SK-N-SH treated with all-trans-retinoic acid at 6 μM for 48 hours (cell line): ENCODE measurements at regions not wholly inside any gene's neighbourhood (a gene's known extent, or its start where the extent isn't known, plus 50 kb on each side); places are given as distances from the start of the nearest gene placed in this dataset.

Experiments used
- CREB5 ChIP-seq: fragments of 250-450 bp; sonication (Bioruptor Pico); IDR thresholded peaks from 2 replicates; pipeline ENCODE4 v1.5.1; 2020; ENCODE audit warnings: low read depth, mild to moderate bottlenecking, moderate library complexity
- CSDC2 ChIP-seq: fragments of 250-450 bp; sonication (Bioruptor Pico); IDR thresholded peaks from 2 replicates; pipeline ENCODE4 v1.5.0; 2020; ENCODE audit warnings: mild to moderate bottlenecking, moderate library complexity
- CSRNP3 ChIP-seq: fragments of 250-450 bp; sonication (Bioruptor Pico); IDR thresholded peaks from 2 replicates; pipeline ENCODE4 v1.5.1; 2021; ENCODE audit warnings: mild to moderate bottlenecking, moderate library complexity
- POU6F1 ChIP-seq: fragments of 250-450 bp; sonication (Bioruptor Pico); IDR thresholded peaks from 2 replicates; pipeline ENCODE4 v1.8.0; 2021; ENCODE audit warnings: low read depth, mild to moderate bottlenecking, moderate library complexity, borderline replicate concordance
- PPARA ChIP-seq: fragments of 250-450 bp; sonication (Bioruptor Pico); IDR thresholded peaks from 2 replicates; pipeline ENCODE4 v1.5.0; 2020; ENCODE audit warnings: mild to moderate bottlenecking, borderline replicate concordance
- TCF4 ChIP-seq: fragments of 250-450 bp; sonication (Bioruptor Pico); IDR thresholded peaks from 2 replicates; pipeline ENCODE4 v1.8.0; 2021; ENCODE audit warnings: mild to moderate bottlenecking, moderate library complexity, borderline replicate concordance
- ZC3H10 ChIP-seq: fragments of 250-450 bp; sonication (Bioruptor Pico); IDR thresholded peaks from 2 replicates; pipeline ENCODE4 v1.5.1; 2021; ENCODE audit warnings: mild to moderate bottlenecking, moderate library complexity
- ZFP3 ChIP-seq: fragments of 250-450 bp; sonication (Bioruptor Pico); IDR thresholded peaks from 2 replicates; pipeline ENCODE4 v1.5.0; 2020; ENCODE audit warnings: mild to moderate bottlenecking, moderate library complexity

GRCh38 chr4:182175788-182176519 lies 67.2 kb upstream of the TENM3 start:
- TF ChIP-seq PPARA (CRISPR knock-in tag) (no peak), CSRNP3 (CRISPR knock-in tag) (no peak), ZC3H10 (CRISPR knock-in tag) (no peak), CREB5 (no peak), CSDC2 (no peak), TCF4 (CRISPR knock-in tag) (no peak), ZFP3 (no peak), POU6F1 (CRISPR knock-in tag) (no peak)
